ENCODE measurements at regions not wholly inside any gene's neighbourhood (a gene's known extent, or its start where the extent isn't known, plus 50 kb on each side); places are given as distances from the start of the nearest gene placed in this dataset.

GRCh38 chr1:69506721-69507120, 61.0 kb upstream of the LRRC7 start:
- no peak for TF ChIP-seq CTCF (IDR thresholded peaks at IDR 0.05; ENCODE audit: poor library complexity, severe bottlenecking)
- no peak for TF ChIP-seq MXI1 (conservative IDR thresholded peaks at IDR 0.05; ENCODE audit: poor library complexity, severe bottlenecking)
- no peak for TF ChIP-seq EP300 (conservative IDR thresholded peaks at IDR 0.05; ENCODE audit: poor library complexity, severe bottlenecking)
- no peak for TF ChIP-seq POLR2AphosphoS5 (IDR thresholded peaks at IDR 0.05)
- no peak for TF ChIP-seq RAD21 (conservative IDR thresholded peaks at IDR 0.05)
- TF ChIP-seq EZH2 (IDR thresholded peaks at IDR 0.05; ENCODE audit: borderline replicate concordance, insufficient read depth, low read length, poor library complexity, severe bottlenecking): no peak
- TF ChIP-seq TAF1 (IDR thresholded peaks at IDR 0.05; ENCODE audit: low read depth): no peak
